ENCODE measurements at regions not wholly inside any gene's neighbourhood (a gene's known extent, or its start where the extent isn't known, plus 50 kb on each side); places are given as distances from the start of the nearest gene placed in this dataset.
"Not testable (repeated sequence)": the region's sequence is repeated elsewhere in the genome, so short reads cannot be mapped to it uniquely, and the experiment has no call there.

DNA sequence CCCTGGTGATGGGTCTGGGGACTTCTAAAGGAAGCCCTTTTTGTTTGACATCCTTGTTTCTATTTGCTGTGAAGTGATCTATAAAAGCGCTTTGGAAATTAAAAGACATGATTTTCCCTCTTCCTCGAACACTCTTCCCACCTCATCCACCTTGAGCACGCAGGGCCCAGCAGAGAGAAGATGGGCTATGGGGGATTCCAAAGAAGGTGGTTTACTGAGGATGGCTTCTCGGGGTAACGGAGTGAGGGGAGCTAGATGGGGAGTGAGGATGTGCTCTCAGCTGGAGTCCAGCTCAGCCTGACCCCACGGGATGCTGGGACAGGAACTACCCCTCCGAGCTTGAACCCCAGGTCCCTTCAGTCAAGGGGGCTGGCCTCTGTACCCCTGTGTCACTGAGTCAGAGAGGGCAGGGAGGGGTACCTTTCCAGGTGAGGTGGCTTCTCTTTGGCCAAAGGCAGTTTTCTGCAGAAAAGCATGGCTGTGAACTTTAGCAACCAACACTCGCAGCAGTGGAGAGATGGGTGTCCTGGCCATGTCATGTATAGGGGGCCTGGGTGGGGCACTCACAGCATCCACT lies 180.7 kb upstream of the SMAD3 start:
- no peak for DNase-seq

- no peak for DNase-seq
Measured at GRCh38 chr15:66885281-66885915, 180.0 kb upstream of the SMAD3 start.

DNA sequence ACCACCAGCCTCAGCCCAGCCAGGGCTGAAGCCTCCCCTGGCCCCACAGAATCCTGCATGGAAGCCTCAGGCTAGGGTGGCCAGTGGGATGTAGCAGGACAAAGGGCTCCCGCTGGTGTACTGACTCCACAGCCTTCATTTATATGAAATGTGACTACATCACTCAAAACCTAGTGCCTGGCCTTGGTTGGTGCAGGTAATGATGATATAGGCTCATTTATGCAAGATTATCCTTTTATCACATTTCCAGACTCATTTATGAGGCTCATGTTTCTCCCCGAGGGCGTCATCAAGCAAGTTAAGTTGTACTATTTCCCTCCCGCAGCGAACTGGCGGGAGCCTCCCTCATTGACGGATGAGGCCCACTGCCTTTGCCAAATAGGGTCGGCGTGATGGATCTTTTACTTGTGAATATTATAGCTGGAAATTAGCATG lies 179.1 kb upstream of the SMAD3 start:
- no peak for DNase-seq

DNA sequence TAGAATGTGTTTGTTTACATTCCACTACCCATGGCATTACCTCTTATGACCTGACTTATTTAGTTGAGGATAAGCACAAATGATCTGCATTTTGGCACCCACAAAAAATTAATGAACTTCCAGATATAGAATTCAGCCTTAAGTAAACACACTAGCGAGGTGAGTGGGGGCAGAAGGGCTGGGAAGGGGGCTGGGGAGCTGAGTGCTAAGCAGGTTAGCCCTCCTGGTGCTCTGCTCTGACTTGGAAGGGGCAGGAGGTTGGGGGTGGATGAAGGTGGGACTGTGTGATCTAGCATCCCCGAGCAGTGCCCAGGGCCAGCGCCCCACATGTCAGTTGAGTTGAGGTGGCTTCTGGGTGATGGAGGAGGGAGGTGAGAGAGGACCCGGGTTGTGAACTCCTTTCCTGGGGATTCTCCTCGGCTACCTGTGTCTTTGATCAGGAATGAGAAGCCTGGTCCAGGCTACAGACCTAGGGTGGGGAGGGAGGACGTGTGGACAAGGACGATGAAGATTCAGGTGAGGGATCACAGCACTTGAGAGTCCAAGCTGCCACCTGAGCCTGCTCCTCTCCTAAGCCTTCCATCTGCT lies 178.6 kb upstream of the SMAD3 start:
- no peak for DNase-seq

DNA sequence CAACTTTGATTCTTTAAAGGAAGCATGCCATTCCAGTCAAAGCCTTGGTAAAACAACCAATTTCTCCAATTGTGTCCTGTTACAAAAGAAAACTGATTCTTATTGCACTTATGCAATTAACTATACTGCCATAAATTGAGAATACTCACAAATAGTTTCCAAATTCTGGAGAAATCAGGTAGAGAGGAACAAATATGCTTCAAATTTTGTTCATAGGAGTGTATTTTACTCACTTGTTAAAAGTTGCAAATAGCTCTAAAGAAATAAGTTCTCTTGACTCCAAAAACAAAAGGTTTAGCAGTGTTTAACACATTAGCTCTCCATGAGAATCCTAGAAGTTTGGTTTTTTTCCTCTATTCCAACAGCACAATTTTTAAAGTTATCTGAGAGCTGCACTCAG lies 176.1 kb upstream of the SMAD3 start:
- DNase-seq, result not testable (repeated sequence)

GRCh38 chr15:66891776-66892175 lies 173.6 kb upstream of the SMAD3 start:
- no peak for DNase-seq

DNA sequence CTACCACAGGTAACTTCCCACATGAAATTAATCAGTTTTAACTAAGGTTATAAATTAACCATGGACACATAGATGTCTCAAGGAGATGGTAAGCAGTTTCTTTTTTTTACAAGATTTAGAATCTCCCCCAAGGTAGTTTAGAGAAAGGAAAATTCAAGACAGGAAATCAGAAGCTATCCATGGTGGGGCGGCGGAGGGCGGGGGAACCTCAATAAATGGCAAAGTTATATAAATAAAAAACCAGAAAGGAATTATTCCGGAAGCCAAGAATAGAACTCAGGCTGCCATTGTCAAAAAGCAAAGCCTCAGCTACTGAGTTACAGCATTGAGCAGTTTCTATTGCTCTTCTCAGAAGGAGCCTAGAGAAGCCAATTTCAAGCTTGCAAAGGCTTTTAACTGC lies 172.1 kb upstream of the SMAD3 start:
- DNase-seq, result no peak

GRCh38 chr15:66894363-66894762 lies 171.0 kb upstream of the SMAD3 start:
- no peak for DNase-seq

- DNase-seq, result no peak
Measured at GRCh38 chr15:66894986-66895780, 170.2 kb upstream of the SMAD3 start.

DNA sequence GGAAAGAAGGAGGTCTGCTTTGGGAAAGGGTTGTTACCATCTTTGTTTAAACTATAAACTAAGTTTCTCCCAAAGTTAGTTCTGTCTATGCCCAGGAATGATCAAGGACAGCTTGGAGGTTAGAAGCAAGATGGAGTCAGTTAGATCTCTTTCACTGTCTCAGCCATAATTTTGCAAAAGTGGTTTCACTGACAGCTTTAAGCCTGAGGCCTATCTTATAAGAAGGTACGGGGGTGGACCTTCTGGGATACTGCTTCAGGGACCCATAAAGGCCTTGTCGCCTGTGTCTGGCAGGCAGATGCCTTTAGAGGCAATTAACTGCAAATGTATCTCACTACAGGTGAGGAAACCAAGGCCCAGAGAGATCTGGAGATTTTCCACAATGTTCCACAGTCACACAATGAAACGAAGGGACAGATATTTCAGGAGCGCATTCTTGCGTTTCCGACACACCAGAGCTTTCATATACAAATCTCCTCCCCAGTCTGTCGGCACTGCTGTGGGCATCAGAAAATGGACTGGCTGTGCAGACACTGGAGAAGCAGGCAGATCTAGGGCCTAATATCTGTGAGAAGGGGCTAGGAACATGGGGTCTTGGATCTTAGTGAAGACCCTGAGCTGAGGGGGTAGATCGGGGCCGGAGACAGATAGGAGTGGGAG lies 169.5 kb upstream of the SMAD3 start:
- no peak for DNase-seq

- DNase-seq, result no peak
Measured at GRCh38 chr15:66896611-66897010, 168.8 kb upstream of the SMAD3 start.

- DNase-seq, result no peak
Measured at GRCh38 chr15:66897416-66897815, 168.0 kb upstream of the SMAD3 start.

DNA sequence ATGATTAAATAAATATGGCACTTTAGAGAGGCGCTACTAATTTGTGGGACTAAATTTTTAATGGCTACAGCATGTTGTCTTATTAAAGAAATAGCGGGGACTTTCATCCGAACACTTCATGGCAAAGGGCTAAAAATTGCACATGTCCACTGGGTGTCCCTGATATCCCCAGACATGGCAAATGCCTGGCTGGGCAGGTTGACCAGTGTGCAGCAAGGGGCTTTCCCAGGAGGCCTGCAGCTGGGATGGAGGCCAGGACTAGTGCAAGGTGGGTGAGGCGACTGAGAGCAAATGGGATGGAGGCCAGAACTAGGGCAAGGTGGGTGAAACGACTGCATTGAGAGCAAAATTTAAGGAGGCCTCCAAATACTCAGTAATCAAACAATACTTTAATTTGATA lies 167.4 kb upstream of the SMAD3 start:
- DNase-seq, result no peak

- no peak for DNase-seq
Measured at GRCh38 chr15:66898656-66899386, 166.6 kb upstream of the SMAD3 start.

- no peak for DNase-seq
Measured at GRCh38 chr15:66899555-66900350, 165.6 kb upstream of the SMAD3 start.

- no peak for DNase-seq
Measured at GRCh38 chr15:66900586-66901310, 164.7 kb upstream of the SMAD3 start.

DNA sequence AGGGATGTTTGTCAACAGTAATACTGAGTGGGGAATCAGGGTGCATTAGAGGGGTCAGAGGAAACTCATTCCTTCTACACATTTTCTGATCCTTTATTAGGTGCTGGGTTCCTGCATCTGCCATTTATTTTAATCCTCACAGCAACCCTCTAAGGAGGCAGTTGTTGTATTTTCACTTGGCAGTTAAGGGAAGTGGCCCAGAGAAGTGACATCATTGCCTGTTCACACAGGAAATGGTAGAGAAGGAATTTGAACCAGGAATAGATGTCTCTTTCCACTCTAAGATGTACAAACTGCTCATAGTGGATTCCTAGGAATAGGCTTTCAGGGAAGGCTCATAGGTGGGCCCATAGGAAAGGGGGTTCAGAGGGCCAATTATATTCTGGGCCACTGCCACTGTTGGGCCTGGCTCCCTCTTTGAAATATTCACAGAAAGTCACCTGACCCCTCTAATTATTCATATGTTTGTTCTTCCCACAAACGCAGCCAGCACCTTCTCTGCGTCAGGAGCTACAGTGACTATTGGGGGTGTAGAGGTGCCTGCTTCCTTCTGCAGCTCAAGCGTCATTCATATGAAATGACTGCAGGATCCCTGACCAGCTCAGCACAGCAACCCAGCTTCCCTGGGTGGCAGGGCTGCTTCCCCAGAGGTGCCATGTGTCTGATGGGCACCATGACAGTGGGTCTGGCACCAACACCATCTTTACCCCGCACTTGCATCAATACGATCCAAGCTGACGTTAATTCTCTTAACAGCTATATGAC lies 163.9 kb upstream of the SMAD3 start:
- DNase-seq, result no peak

- no peak for DNase-seq
Measured at GRCh38 chr15:66905185-66905584, 160.2 kb upstream of the SMAD3 start.

DNA sequence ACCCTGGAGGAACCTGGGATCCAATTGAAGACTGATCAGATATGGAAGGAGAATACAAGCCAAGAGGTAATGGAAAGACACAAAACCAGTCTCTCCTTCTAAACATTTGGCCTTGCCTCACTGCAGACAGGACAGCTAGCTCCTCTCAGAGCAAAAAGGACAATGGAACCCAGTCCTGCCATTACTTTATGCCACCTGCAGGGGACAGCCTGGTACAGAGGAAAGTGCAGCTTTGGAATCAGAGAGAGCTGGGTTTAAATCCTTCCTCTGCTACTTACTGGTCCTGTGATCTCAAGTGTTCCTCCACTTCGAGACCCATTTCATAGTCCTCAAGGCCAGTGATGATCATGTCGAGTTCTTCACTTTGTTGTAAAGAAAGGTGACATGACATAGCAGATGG lies 159.4 kb upstream of the SMAD3 start:
- DNase-seq, result no peak
